Inferior parietal cortex (tissue), 1 donor: ENCODE measurements at regions not wholly inside any gene's neighbourhood (a gene's known extent, or its start where the extent isn't known, plus 50 kb on each side); places are given as distances from the start of the nearest gene placed in this dataset.
"Not testable (repeated sequence)": the region's sequence is repeated elsewhere in the genome, so short reads cannot be mapped to it uniquely, and the experiment has no call there.

Experiments used
- DNase-seq: peaks from one replicate; pipeline ENCODE4 v3.0.0-alpha.2; 2016; ENCODE audit errors: extremely low spot score

- DNase-seq, result not testable (repeated sequence)
These were observed 50.6 kb upstream of the ZNG1B start for GRCh38 chr2:113386780-113387433.

GRCh38 chr2:113379621-113380020 lies 57.9 kb upstream of the ZNG1B start:
- not testable (repeated sequence) for DNase-seq

GRCh38 chr2:113376913-113377445 lies 60.5 kb upstream of the ZNG1B start:
- peak; percentile 10 for DNase-seq

- no peak for DNase-seq
These were observed 61.1 kb upstream of the ZNG1B start for GRCh38 chr2:113376253-113376912.

- not testable (repeated sequence) for DNase-seq
These were observed 62.6 kb upstream of the ZNG1B start for GRCh38 chr2:113374857-113375256.

- DNase-seq, result not testable (repeated sequence)
These were observed 65.1 kb upstream of the ZNG1B start for GRCh38 chr2:113372258-113372834.

GRCh38 chr2:113370478-113371091 lies 66.9 kb upstream of the ZNG1B start:
- DNase-seq, result peak; percentile 85

- DNase-seq, result no peak
These were observed 67.5 kb upstream of the ZNG1B start for GRCh38 chr2:113370030-113370429.

- not testable (repeated sequence) for DNase-seq
These were observed 68.9 kb upstream of the ZNG1B start for GRCh38 chr2:113368581-113368980.

GRCh38 chr2:113366821-113367220 lies 70.7 kb upstream of the ZNG1B start:
- DNase-seq, result not testable (repeated sequence)

GRCh38 chr2:113365791-113366190 lies 71.7 kb upstream of the ZNG1B start:
- not testable (repeated sequence) for DNase-seq

GRCh38 chr2:113365290-113365689 lies 72.2 kb upstream of the ZNG1B start:
- not testable (repeated sequence) for DNase-seq

- no peak for DNase-seq
These were observed 76.4 kb upstream of the ZNG1B start for GRCh38 chr2:113361051-113361450.

- DNase-seq, result no peak
These were observed 78.3 kb upstream of the PAX8 start for GRCh38 chr2:113357071-113357470.

- not testable (repeated sequence) for DNase-seq
These were observed 77.6 kb upstream of the PAX8 start for GRCh38 chr2:113356284-113356683.

- not testable (repeated sequence) for DNase-seq
These were observed 76.8 kb upstream of the PAX8 start for GRCh38 chr2:113355339-113356015.

- DNase-seq, result no peak
These were observed 72.9 kb upstream of the PAX8 start for GRCh38 chr2:113351375-113352355.

GRCh38 chr2:113343800-113344199 lies 65.1 kb upstream of the PAX8 start:
- not testable (repeated sequence) for DNase-seq

GRCh38 chr2:113342650-113343049 lies 63.9 kb upstream of the PAX8 start:
- no peak for DNase-seq

- DNase-seq, result not testable (repeated sequence)
These were observed 63.1 kb upstream of the PAX8 start for GRCh38 chr2:113341870-113342253.
